ENCODE measurements at regions not wholly inside any gene's neighbourhood (a gene's known extent, or its start where the extent isn't known, plus 50 kb on each side); places are given as distances from the start of the nearest gene placed in this dataset.

- Histone ChIP-seq H3K9me3 (ENCODE audit: low read depth, low read length) (no peaks in the 10 kb centered on the region), H3K9ac (ENCODE audit: insufficient read length) (no peak overlapping the region), H3K27ac (no peak overlapping the region), H3K36me3 (ENCODE audit: insufficient read depth, low read length) (no peaks in the 10 kb centered on the region), H3K4me3 (no peak overlapping the region)
- no peak for TF ChIP-seq FOXP2 (optimal IDR thresholded peaks at IDR 0.05; ENCODE audit: control extremely low read depth, extremely low read length, insufficient read depth)
- no peak for TF ChIP-seq POLR2AphosphoS5 (IDR thresholded peaks at IDR 0.05; ENCODE audit: borderline replicate concordance, low read depth, low read length)
- TF ChIP-seq EZH2 (IDR thresholded peaks at IDR 0.05) = no peak
- no peak for DNase-seq (ENCODE audit: low read depth, low spot score)
These were observed 128.2 kb downstream of the ZNF621 start for GRCh38 chr3:40653001-40653400.

- no peaks in the 10 kb centered on the region for H3K36me3 ChIP-seq (ENCODE audit: insufficient read depth, low read length)
- no peak overlapping the region for H3K27ac ChIP-seq
- no peaks in the 10 kb centered on the region for H3K9me3 ChIP-seq (ENCODE audit: low read depth, low read length)
- no peak overlapping the region for H3K9ac ChIP-seq (ENCODE audit: insufficient read length)
- H3K4me3 ChIP-seq = no peak overlapping the region
- no peak for TF ChIP-seq EZH2 (IDR thresholded peaks at IDR 0.05)
- TF ChIP-seq FOXP2 (optimal IDR thresholded peaks at IDR 0.05; ENCODE audit: control extremely low read depth, extremely low read length, insufficient read depth) = no peak
- TF ChIP-seq POLR2AphosphoS5 (IDR thresholded peaks at IDR 0.05; ENCODE audit: borderline replicate concordance, low read depth, low read length) = no peak
- DNase-seq (ENCODE audit: low read depth, low spot score) = no peak
These were observed 129.1 kb downstream of the ZNF621 start for GRCh38 chr3:40653878-40654277.

- Histone ChIP-seq H3K9me3 (ENCODE audit: low read depth, low read length) (no peaks in the 10 kb centered on the region), H3K4me3 (no peak overlapping the region), H3K9ac (ENCODE audit: insufficient read length) (no peak overlapping the region), H3K36me3 (ENCODE audit: insufficient read depth, low read length) (no peaks in the 10 kb centered on the region), H3K27ac (no peak overlapping the region)
- TF ChIP-seq FOXP2 (optimal IDR thresholded peaks at IDR 0.05; ENCODE audit: control extremely low read depth, extremely low read length, insufficient read depth) (no peak), POLR2AphosphoS5 (IDR thresholded peaks at IDR 0.05; ENCODE audit: borderline replicate concordance, low read depth, low read length) (no peak), EZH2 (IDR thresholded peaks at IDR 0.05) (no peak)
- no peak for DNase-seq (ENCODE audit: low read depth, low spot score)
These were observed 130.8 kb downstream of the ZNF621 start for GRCh38 chr3:40655551-40655950.

GRCh38 chr3:40657623-40658022 is 132.9 kb downstream of the ZNF621 start:
- no peaks in the 10 kb centered on the region for H3K9me3 ChIP-seq (ENCODE audit: low read depth, low read length)
- TF ChIP-seq POLR2AphosphoS5 (IDR thresholded peaks at IDR 0.05; ENCODE audit: borderline replicate concordance, low read depth, low read length) (no peak), EZH2 (IDR thresholded peaks at IDR 0.05) (no peak), FOXP2 (optimal IDR thresholded peaks at IDR 0.05; ENCODE audit: control extremely low read depth, extremely low read length, insufficient read depth) (no peak)

GRCh38 chr3:40658305-40658704 is 133.5 kb downstream of the ZNF621 start:
- no peak overlapping the region for H3K27ac ChIP-seq
- H3K9ac ChIP-seq (ENCODE audit: insufficient read length) = no peak overlapping the region
- H3K4me3 ChIP-seq = no peak overlapping the region
- H3K9me3 ChIP-seq (ENCODE audit: low read depth, low read length) = no peaks in the 10 kb centered on the region
- DNase-seq (ENCODE audit: low read depth, low spot score) = no peak
- no peaks in the 10 kb centered on the region for H3K36me3 ChIP-seq (ENCODE audit: insufficient read depth, low read length)
- TF ChIP-seq FOXP2 (optimal IDR thresholded peaks at IDR 0.05; ENCODE audit: control extremely low read depth, extremely low read length, insufficient read depth) = no peak
- TF ChIP-seq EZH2 (IDR thresholded peaks at IDR 0.05) = no peak
- no peak for TF ChIP-seq POLR2AphosphoS5 (IDR thresholded peaks at IDR 0.05; ENCODE audit: borderline replicate concordance, low read depth, low read length)

More at GRCh38 chr3:40657623-40658022, 132.9 kb downstream of the ZNF621 start:
- Histone ChIP-seq H3K9ac (ENCODE audit: insufficient read length) (no peak overlapping the region), H3K4me3 (no peak overlapping the region), H3K27ac (no peak overlapping the region), H3K36me3 (ENCODE audit: insufficient read depth, low read length) (no peaks in the 10 kb centered on the region)
- DNase-seq (ENCODE audit: low read depth, low spot score) = no peak

GRCh38 chr3:40660554-40660953 is 135.8 kb downstream of the ZNF621 start:
- Histone ChIP-seq H3K4me3 (no peak overlapping the region), H3K27ac (no peak overlapping the region), H3K36me3 (ENCODE audit: insufficient read depth, low read length) (no peaks in the 10 kb centered on the region), H3K9me3 (ENCODE audit: low read depth, low read length) (no peaks in the 10 kb centered on the region), H3K9ac (ENCODE audit: insufficient read length) (no peak overlapping the region)
- DNase-seq (ENCODE audit: low read depth, low spot score) = no peak
- TF ChIP-seq POLR2AphosphoS5 (IDR thresholded peaks at IDR 0.05; ENCODE audit: borderline replicate concordance, low read depth, low read length) = no peak
- no peak for TF ChIP-seq EZH2 (IDR thresholded peaks at IDR 0.05)
- TF ChIP-seq FOXP2 (optimal IDR thresholded peaks at IDR 0.05; ENCODE audit: control extremely low read depth, extremely low read length, insufficient read depth) = no peak

- no peaks in the 10 kb centered on the region for H3K36me3 ChIP-seq (ENCODE audit: insufficient read depth, low read length)
- H3K9ac ChIP-seq (ENCODE audit: insufficient read length) = no peak overlapping the region
- TF ChIP-seq FOXP2 (optimal IDR thresholded peaks at IDR 0.05; ENCODE audit: control extremely low read depth, extremely low read length, insufficient read depth) = no peak
- DNase-seq (ENCODE audit: low read depth, low spot score) = no peak
- no peaks in the 10 kb centered on the region for H3K9me3 ChIP-seq (ENCODE audit: low read depth, low read length)
- no peak overlapping the region for H3K27ac ChIP-seq
- H3K4me3 ChIP-seq = no peak overlapping the region
These were observed 136.5 kb downstream of the ZNF621 start for GRCh38 chr3:40661284-40661683.

- no peak overlapping the region for H3K4me3 ChIP-seq
- no peak for DNase-seq (ENCODE audit: low read depth, low spot score)
- H3K36me3 ChIP-seq (ENCODE audit: insufficient read depth, low read length) = no peaks in the 10 kb centered on the region
- H3K9me3 ChIP-seq (ENCODE audit: low read depth, low read length) = no peaks in the 10 kb centered on the region
- H3K27ac ChIP-seq = no peak overlapping the region
- TF ChIP-seq EZH2 (IDR thresholded peaks at IDR 0.05) (no peak), POLR2AphosphoS5 (IDR thresholded peaks at IDR 0.05; ENCODE audit: borderline replicate concordance, low read depth, low read length) (no peak), FOXP2 (optimal IDR thresholded peaks at IDR 0.05; ENCODE audit: control extremely low read depth, extremely low read length, insufficient read depth) (no peak)
- no peak overlapping the region for H3K9ac ChIP-seq (ENCODE audit: insufficient read length)
These were observed 138.5 kb downstream of the ZNF621 start for GRCh38 chr3:40663280-40663679.

GRCh38 chr3:40669176-40669575 is 144.4 kb downstream of the ZNF621 start:
- no peak overlapping the region for H3K27ac ChIP-seq
- no peak overlapping the region for H3K4me3 ChIP-seq
- H3K9ac ChIP-seq (ENCODE audit: insufficient read length) = no peak overlapping the region
- H3K36me3 ChIP-seq (ENCODE audit: insufficient read depth, low read length) = no peaks in the 10 kb centered on the region
- DNase-seq (ENCODE audit: low read depth, low spot score) = no peak
- TF ChIP-seq EZH2 (IDR thresholded peaks at IDR 0.05) = no peak
- TF ChIP-seq FOXP2 (optimal IDR thresholded peaks at IDR 0.05; ENCODE audit: control extremely low read depth, extremely low read length, insufficient read depth) = no peak
- no peak for TF ChIP-seq POLR2AphosphoS5 (IDR thresholded peaks at IDR 0.05; ENCODE audit: borderline replicate concordance, low read depth, low read length)
- H3K9me3 ChIP-seq (ENCODE audit: low read depth, low read length) = no peaks in the 10 kb centered on the region

All from SK-N-MC (cell line).